PC-9 (cell line): ENCODE measurements at regions not wholly inside any gene's neighbourhood (a gene's known extent, or its start where the extent isn't known, plus 50 kb on each side); places are given as distances from the start of the nearest gene placed in this dataset.

Source experiments
- CTCF ChIP-seq: fragments of 200-600 bp; sonication (generic); conservative IDR thresholded peaks from 2 replicates; pipeline ENCODE4 v1.6.1; 2017; ENCODE audit warnings: mixed run types, antibody characterized with exemption, mild to moderate bottlenecking, moderate library complexity
- EZH2 ChIP-seq: fragments of 200-600 bp; sonication (generic); IDR thresholded peaks from 2 replicates; pipeline ENCODE4 v1.8.0; 2017; ENCODE audit warnings: antibody characterized with exemption, low read depth

GRCh38 chr17:69880591-69881112 lies 194.4 kb upstream of the KCNJ16 start:
- TF ChIP-seq CTCF, result no peak
- no peak for TF ChIP-seq EZH2
